ENCODE measurements at regions not wholly inside any gene's neighbourhood (a gene's known extent, or its start where the extent isn't known, plus 50 kb on each side); places are given as distances from the start of the nearest gene placed in this dataset.

DNA sequence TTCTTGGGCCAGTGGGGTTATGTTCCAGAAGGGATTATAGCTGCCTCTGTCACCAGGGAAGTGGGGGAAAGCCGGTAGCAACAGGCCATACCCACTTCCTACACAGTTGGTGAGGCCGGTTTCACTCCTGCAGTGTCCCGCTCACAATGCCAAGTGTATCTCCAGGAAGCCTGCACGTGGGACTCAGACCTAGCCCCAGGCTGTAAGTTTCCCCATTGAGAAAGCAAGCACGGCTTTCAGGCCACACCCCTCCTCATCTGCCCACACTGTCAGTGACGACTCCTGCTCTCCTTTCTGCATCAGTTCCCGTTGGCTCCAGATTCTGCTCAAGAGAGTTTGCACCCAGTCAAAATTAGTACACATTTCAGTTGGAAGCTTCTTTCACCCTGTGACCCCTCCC lies 51.6 kb upstream of the CPOX start:
- TF ChIP-seq CTCF (IDR thresholded peaks at IDR 0.05) (no peak), POLR2A (IDR thresholded peaks at IDR 0.05) (no peak)
